GM19452 (cell line): ENCODE measurements at regions not wholly inside any gene's neighbourhood (a gene's known extent, or its start where the extent isn't known, plus 50 kb on each side); places are given as distances from the start of the nearest gene placed in this dataset.
"Not testable (repeated sequence)": the region's sequence is repeated elsewhere in the genome, so short reads cannot be mapped to it uniquely, and the experiment has no call there.

Experiments
- ATAC-seq: cut with Tn5 transposase; IDR thresholded peaks from one replicate; pipeline ENCODE4 v1.9.1; 2021; ENCODE audit not compliant: unreplicated experiment

DNA sequence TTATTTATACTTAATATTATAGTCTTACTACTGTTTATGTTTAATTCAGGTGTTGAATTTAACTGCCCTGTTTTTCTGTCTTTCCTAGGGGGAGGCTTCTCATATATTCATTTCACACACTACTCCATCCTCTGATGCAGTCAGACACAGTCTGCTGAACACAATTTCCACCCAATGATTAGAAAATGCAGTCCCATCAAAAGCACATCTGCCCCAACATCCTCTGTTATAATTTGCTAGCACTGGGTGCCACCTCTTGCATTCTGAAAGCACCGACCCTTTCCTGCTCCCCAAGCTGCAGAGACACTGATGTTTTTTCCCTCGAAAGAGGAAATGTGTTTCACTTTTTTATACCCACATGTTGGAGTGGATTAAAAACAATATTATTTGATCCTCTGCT lies 474.7 kb downstream of the PID1 start:
- no peak for ATAC-seq

DNA sequence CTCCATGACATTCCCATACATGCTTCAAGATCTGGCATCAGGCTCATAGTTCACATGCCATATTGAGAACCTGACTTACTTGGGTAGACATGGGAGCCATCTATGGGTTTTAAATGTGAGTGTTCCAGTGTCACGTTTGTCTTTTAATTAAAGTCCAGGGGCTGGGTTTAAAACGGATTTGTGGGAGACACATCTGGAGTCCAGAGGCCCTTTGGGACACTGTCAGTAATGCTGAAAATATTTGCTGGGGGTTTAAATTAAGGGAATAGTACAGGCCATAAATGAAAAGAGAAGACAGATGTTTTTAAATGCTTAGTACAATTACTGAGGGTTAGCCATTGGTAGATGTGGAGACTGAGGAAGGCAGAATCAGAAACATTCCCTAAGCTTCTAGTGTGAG lies 478.0 kb downstream of the PID1 start:
- no peak for ATAC-seq

DNA sequence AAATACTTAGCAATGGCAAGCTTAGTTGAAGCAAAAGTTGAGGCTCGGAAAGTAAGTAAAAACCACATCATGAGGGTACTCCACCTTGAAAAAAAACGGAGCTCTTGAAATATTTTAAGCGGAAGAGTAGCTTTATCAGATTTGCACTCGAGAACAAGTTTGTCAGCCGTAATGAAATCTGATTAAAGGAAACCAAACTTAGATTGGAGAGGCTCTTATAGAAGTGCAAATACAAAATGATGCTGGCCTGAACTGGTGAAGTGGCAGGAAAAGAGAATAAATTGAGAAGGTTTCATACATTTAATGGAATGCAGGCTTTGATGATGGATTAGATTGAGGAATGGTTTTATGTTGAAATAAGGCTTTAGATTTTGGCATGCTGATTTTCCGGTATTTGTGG lies 484.2 kb downstream of the PID1 start:
- ATAC-seq = no peak

DNA sequence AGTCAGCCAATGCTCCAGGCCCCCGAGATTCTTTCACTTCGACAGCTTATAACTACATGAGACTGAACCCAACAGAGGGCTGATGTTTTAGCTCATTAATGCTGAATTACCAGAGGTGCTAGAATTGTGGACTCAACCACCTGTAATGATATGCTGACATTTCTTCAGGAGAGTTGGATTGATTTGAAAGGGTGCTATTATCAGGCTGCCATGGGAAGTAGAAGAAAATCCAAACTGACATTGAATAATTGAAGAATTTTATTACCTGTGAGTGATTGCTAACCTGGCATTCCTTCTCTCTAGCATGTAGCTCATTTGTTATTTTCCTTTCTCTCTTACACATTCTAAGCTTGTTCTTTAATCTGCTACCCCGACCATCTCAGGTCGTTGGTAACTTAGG lies 488.8 kb downstream of the PID1 start:
- no peak for ATAC-seq

DNA sequence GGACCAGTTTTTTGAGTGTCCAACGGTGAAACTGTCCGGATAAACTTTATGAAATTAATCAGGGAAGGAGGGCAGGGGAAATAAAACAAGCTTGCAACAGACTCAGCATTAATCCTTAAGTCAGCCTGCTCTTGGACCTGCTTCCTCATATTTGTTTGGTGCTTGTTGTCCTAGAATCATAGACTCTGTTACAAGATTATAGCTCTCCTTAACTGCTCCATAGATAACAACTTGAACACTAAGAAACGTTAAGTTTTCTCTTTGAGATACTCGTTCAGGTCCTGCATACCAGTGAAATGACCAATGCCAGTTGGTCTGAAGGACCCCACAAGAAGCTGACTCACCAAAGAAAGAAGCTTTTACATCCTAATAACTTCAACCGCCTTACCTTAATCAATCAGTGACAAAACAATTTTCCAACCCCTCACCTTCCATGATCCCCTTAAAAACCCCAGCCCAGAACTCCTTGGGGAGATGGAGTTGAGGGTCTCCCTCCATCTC lies 493.2 kb downstream of the PID1 start:
- ATAC-seq = no peak

DNA sequence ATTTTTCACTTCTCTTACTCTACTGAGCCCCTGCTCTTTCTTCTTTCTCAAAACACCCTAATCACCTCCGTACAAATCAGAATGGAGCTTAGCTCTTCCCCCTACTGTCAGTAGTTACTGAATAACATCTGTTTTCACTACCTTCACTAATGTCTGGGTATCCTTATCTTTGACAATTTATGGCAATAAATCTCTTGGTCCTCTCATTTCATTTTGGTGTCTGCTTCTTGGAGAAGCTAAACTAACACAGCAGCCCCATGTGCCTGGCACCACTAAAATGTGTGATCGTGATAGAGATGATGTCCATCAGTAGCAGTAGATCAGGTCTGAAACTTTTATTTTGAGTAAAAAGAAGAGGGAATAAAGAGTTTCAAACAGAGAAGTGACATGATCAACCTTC lies 496.5 kb downstream of the PID1 start:
- no peak for ATAC-seq

DNA sequence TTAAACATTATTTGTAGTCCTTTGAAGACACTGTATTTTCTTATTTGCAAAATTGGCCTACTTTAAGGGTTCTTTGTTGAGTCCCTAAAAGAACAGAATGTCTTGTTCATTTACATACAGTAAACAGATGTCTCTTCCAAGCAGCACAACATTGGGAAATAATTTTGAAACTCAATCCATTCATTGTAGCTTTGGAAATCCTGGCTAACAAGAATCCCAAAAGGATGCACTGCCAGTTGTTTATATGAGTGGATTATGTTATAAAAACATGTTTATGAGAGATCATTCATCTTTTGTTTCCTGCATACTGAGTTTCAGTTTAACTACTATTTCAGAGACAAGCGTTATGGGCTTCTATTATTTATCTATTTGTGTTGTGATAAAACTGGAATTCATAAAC lies 499.3 kb downstream of the PID1 start:
- no peak for ATAC-seq

DNA sequence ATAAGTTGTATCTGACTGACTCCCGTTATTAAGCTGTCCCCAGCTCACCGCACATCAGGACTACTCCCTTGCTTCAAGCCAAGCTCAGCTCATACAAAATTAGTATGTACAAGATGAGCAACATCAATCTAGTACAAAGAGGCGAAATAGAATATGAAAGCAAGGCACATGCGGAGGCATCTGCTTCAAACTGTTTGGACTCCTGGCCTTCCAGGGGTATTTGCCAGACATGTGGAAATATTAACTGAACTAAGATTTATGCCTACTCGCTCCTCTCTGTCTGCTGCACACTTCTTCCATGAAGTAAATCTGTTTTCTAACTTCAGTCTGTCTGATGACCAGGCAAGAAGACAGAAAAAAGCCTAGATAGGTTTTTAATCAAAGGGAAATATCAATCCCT lies 499.8 kb downstream of the PID1 start:
- no peak for ATAC-seq

DNA sequence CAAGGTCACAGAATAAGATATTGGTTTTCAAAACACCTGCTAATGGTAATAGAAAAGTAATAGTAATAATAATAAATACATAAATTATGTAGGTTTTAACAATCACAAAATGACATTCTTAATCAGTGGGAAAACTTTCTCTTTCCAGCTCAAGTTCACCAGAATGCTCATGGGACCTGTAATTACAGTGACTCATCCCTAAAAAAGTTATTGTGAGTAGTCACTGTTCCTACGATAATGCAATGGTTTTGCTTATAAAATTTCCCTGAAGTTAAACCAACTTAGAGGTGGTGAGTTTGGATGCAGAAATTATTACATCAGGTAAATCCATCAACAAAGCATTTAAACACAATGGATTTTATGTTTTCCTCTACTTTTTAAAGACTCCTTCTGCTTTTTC lies 502.3 kb downstream of the PID1 start:
- ATAC-seq = no peak

DNA sequence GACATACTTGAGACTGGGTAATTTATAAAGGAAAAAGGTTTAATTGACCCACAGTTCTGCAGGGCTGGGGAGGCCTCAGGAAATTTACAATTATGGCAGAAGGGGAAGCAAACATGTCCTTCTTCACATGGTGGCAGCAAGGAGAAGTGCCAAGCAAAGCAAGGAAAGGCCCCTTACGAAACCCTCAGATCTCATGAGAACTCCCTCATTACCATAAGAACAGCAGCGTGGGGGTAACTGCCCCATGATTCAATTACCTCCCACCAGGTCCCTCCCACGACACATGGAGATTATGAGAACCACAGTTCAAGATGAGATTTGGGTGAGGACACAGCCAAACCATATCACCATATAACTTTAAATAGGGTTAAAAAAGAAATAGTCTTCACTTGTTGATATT lies 502.9 kb downstream of the PID1 start:
- ATAC-seq = not testable (repeated sequence)

DNA sequence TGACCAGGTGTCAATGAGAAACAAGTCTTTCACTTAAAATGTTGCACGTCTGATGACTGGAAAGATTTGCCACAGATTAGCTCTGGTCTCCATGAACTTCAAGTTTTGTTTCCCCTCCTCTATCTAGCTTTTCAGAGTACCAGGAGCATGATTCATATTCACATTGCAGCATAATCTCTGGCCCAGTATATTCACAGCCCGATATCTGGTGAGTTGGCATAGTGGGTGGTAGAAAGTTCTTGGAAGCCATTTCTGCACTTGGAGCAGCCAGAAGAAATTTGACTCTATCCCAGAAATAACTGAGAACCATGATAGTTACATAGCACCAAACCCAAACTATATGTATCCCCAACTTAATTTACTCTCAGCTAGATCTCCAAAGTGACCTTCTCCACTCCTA lies 503.9 kb downstream of the PID1 start:
- ATAC-seq = no peak

DNA sequence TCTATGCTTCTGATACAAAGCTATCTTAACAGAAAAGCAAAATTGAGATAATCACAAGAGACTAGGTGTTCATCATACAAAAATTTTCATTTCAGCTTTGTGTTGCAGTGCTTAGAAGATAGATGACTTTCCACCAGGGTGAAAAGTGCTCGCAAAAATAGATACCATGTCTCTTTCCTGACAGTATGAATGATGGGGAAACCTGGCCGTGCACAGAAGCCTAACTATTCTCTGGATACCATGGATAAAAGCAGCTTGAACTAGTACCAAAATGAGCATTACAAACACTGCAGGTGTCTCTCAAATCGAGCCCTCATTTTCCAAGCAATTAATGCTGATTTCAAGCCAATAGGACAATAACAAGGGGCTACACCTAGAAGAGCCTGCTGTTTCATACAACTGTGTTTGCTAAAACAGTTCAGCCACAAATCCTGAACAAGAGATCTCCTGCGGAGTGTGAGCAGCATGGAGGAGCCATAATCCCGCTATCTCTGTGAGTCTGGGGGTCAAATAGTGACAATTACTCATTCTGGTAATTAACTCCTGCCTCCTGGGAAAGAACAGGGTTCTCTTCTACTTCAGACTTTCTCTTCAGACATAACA lies 507.6 kb downstream of the PID1 start:
- ATAC-seq = no peak

DNA sequence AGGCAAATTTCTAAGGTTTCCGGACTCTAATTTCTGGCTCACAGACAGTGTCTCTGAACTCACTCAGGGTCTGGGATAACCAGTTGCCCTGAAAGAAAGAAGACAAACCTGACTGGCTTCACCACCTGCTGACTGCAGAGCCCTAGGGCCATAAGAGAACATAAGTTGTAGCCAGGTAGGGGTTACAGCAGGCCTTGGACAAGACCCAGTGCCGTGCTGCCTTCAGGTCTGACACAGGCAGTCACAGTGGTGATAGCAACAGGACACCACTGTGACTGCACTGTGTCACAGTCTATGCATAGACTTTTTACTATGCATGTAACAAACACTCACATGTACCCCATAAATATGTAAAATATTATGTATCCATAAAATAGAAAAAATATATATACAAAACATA lies 508.5 kb downstream of the PID1 start:
- ATAC-seq = no peak

DNA sequence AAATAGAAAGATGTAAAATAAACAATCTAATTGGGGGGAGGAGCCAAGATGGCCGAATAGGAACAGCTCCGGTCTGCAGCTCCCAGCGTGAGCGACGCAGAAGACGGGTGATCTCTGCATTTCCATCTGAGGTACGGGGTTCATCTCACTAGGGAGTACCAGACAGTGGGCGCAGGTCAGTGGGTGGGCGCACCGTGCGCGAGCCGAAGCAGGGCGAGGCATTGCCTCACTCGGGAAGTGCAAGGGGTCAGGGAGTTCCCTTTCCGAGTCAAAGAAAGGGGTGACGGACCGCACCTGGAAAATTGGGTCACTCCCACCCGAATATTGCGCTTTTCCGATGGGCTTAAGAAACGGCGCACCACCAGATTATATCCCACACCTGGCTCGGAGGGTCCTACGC lies 515.4 kb downstream of the PID1 start:
- ATAC-seq = not testable (repeated sequence)

DNA sequence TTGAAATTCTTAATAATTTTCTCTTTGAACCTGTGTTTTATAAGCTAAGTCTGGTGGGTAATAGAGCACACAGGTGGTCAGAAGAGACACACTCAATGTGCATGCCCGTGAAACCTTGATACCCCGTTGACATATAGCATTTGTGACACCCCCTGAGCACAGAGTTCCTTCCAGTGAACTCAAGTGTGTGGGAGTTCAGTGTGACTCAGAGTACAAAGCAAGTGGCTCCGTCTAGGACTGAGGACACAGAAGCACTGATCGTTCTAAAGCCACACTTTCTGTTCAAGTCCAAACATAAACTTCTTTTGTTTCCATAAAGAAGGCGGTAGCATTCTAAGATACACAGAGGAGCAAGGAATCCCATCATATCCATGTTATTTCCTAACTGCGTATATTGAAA lies 523.6 kb downstream of the PID1 start:
- ATAC-seq = no peak

DNA sequence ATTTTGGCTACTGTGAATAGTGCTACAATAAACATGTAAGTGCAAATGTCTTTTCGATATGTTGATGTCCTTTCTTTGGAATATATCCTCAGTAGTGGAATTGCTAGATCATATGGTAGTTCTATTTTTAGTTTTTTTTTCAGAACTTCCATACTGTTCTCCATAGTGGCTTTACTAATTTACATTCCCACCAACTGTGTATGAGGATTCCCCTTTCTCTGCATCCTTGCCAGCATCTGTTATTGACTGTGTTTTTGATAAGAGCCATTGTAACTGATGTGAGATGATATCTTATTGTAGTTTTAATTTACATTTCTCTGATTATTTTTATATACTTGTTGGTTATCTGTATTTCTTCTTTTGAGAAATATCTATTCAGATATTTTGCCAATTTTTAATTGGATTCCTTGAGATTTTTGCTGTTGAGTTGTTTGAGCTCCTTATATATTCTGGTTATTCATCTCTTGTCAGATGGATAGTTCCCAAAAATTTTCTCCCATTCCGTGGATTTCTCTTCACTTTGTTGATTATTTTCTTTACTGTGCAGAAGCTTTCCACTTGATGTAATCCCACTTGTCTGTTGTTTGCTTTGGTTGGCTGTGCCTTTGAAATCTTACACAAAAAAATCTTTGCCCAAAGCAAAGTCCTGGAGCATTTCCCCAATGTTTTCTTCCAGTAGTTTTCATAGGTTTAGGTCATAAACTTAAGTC lies 532.3 kb downstream of the PID1 start:
- no peak for ATAC-seq

DNA sequence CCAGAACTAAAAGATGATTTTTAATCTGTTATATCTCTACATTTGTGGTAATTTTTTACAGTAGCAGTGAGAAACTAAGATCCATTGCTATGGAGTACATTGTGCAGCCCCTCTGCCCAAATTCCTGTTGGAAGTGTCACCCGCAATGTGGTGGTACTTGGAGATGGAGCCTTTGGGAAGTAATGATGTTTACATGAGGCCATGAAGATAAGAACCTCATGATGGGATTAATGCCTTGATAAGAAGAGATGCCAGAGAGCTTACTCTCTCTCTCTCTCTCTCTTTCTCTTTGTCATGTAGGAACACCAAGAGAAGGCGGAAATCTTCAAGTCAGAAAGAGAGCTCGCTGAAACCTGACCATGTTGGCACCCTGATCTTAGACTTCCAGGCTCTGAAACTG lies 535.4 kb downstream of the PID1 start:
- no peak for ATAC-seq

DNA sequence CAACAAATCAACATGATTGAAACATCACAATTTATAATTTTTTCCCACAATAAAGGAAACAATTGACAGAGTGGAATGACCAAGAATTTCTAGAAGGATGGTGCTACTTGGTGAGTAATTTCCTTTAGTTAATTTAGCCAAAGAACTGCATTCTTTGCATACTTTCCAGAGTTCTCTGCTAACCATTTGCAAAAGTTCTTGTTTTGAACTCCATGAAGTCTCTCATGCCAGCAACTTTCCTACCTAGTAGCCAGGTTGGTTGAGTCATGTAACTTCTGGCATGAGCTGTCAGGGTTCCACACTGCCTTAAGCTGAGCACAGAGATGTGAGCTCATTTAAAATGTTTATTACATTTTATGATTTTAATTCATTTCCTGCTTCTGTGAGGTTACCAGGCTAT lies 539.6 kb downstream of the PID1 start:
- no peak for ATAC-seq

DNA sequence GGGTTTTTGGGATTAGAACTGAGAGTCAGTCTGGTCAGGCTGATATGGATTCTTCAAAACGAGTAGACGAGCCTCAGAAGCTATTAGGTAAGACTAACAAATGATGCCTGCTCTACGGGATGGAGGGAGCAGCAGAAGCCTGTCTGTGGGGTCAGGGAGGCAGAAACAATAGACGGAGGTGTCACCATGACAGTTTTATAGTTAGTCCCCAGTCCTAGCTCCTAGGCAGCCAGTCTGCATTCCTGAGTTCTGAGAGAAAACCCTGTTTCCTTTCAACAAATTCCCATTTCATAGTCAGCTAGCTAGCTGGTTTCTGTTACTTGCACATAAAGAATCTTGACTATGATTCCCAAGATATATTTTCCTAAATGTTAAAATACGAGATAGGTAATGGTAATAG lies 542.1 kb downstream of the PID1 start:
- no peak for ATAC-seq

DNA sequence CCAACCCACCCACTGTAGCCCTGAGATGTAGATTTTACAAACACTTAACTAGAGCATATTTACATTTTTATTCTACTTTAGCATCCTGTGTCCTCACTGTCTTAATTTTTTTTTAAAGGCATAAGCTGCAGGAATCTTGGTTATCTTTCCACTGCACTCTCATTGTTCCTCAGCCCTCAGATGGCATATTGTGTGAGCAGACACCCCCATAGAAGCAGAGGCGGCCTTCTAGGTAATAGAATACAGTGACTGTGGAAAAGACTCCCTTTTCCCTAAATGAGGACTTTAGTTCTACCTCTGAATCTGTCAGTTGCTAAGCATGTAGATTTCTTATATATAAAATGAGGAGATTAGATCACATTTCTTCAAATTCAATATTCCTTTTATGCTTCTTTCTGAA lies 543.5 kb upstream of the SPHKAP start:
- ATAC-seq = no peak

DNA sequence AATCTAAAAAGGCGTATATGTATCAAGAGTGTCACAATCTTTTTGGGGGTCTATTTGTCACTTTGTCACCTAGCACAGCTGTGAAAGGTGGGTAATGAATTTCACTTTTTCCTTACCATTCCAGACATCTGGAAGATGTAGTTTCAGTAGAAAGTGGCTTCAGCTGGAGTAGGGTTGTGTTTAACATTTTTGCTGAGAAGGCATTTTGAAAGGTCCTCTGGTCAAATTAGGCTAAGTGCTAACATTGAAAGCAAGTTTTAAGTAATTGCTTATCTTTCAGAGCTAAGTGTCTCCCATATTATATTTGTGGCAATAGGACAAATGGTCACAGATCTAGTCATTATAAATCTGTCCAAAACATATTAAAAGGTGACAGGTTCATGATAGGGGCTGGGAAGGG lies 542.1 kb upstream of the SPHKAP start:
- ATAC-seq = no peak

DNA sequence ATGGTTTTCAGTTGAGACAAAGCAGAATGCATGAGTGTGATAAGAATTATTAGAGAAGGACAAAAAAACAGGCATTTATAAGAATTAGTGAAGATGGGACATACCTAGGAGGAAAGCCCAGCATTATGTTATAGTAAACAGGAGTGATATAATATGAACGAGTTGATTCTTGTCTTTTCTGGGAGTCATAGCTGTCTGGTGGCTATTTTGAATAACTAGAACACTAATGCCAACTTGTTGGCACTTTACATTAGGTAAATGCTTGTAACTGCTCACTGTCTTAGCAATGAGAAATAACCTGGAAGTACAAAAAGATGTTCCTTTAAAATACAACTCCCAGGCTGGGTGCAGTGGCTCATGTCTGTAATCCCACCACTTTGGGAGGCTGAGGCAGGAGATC lies 540.8 kb upstream of the SPHKAP start:
- no peak for ATAC-seq

DNA sequence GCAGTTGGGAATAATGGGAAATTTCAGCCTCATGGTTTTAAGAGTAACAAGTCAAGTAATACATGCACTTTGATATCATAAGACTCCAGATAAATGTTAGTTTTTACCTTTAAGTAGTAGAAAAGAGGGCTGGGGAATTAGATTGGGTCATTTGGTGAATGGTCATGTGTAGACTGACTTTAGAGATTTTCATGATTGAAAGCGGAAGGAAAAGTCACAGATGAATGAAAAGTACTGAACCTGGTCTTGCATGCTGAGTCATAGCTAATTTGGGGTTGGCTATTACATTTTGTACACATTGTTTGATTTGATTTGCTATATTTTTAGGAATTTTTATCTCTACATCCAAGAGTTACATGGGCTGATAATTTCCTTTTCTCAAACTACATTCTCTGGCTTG lies 539.4 kb upstream of the SPHKAP start:
- ATAC-seq = no peak
